GM23248 (cell line): ENCODE measurements at regions not wholly inside any gene's neighbourhood (a gene's known extent, or its start where the extent isn't known, plus 50 kb on each side); places are given as distances from the start of the nearest gene placed in this dataset.
"Not testable (repeated sequence)": the region's sequence is repeated elsewhere in the genome, so short reads cannot be mapped to it uniquely, and the experiment has no call there.

Experiments
- EZH2 ChIP-seq: fragments of 200-600 bp; sonication (generic); IDR thresholded peaks from 2 replicates; pipeline ENCODE4 v1.6.1; 2018; ENCODE audit warnings: antibody characterized with exemption, mild to moderate bottlenecking; ENCODE audit not compliant: insufficient read depth, poor library complexity, severe bottlenecking
- EZH2phosphoT487 ChIP-seq: fragments of 200-600 bp; sonication (generic); IDR thresholded peaks from 2 replicates; pipeline ENCODE4 v1.6.1; 2018; ENCODE audit warnings: antibody characterized with exemption, moderate library complexity, mild to moderate bottlenecking, low read depth; ENCODE audit not compliant: insufficient read depth

- TF ChIP-seq EZH2, EZH2phosphoT487: not testable (repeated sequence)
These were observed 65.4 kb downstream of the DSEL start for GRCh38 chr18:67451101-67451500.
